ENCODE measurements at regions not wholly inside any gene's neighbourhood (a gene's known extent, or its start where the extent isn't known, plus 50 kb on each side); places are given as distances from the start of the nearest gene placed in this dataset.

DNA sequence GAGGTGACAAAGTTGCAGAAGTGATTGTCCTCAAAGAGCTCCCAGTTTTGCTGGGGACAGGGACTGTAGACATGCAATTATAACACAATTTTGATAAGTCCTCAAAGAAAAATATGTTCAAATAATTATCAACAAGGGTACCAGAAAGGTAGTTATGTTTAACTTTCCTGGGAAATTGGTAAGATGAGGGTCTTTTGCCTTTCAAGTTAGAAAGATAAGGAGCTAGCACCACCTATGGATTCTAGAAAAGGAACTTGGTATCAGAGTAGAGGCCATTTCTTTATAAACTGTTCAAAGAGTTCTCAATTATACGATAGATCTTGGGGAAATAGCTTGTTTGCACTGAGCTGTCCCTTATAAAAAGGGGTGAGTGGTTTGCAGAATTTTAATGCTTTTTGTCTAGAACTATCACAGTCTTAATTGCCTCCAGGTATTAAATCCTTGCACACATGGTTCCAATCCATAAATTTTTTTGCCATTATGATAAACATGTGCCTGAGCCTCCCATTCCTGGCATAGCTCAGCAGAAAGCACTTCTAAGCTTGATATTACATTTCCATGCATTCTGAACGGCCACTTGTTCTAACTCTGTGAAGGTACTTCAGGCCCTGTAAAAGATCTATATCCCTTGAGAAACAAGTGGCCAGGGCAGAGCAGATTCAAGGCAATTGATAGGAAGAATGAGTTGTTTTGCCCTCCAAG is 247.5 kb upstream of the LRIG1 start:
- intact Hi-C loops (cut with micrococcal nuclease): no loop called here
- no peak overlapping the region for H3K27ac ChIP-seq (ENCODE audit: extremely low read depth, low read depth, low read length)
- DNase-seq (ENCODE audit: extremely low read depth in 1 of 4, low spot score in 3 of 4): no peak
- no peak overlapping the region for H2AFZ ChIP-seq (ENCODE audit: low read depth, low read length)
- WGBS (ENCODE audit: insufficient coverage, low coverage, missing lambda C conversion rate): 0% methylated on average over 2 of the region's 2 CpGs
- TF ChIP-seq RAD21 (CRISPR knock-in tag; conservative IDR thresholded peaks at IDR 0.05 in 1 of 2, IDR thresholded peaks at IDR 0.05 in 1 of 2) (0 out of 4 replicates have a peak, but pooled peaks of 1 of the 2 experiments have one; percentile 3), ZNF134 (CRISPR knock-in tag; conservative IDR thresholded peaks at IDR 0.05) (no peak)
- H3K27me3 ChIP-seq (ENCODE audit: control insufficient read depth in 2 of 2, insufficient read depth in 2 of 2, low read length in 2 of 2): no peaks in the 10 kb centered on the region
- H3K4me1 ChIP-seq (replicated peaks in 1 of 2; ENCODE audit: control insufficient read depth in 2 of 2, insufficient read depth in 2 of 2, low read length in 2 of 2): no peaks in the 10 kb centered on the region
- in situ Hi-C loops (cut with MboI): no loop called here
- POLR2A ChIA-PET: no interaction called here
- no peak for ATAC-seq
- no peak overlapping the region for H3K4me2 ChIP-seq (ENCODE audit: insufficient read depth, low read length)
- BruUV-seq (replicated peaks): no TSS peak
- no peak overlapping the region for H3K9ac ChIP-seq (ENCODE audit: insufficient read depth in 1 of 2, low read depth in 2 of 2, low read length in 2 of 2)
- no peak for FAIRE-seq
- no peaks in the 10 kb centered on the region for H3K9me1 ChIP-seq (ENCODE audit: control insufficient read depth, insufficient read depth, low read length)
- H4K20me1 ChIP-seq (replicated peaks; ENCODE audit: control insufficient read depth, insufficient read depth, low read length): no peaks in the 10 kb centered on the region
- no peaks in the 10 kb centered on the region for H3K79me2 ChIP-seq (ENCODE audit: control insufficient read depth, insufficient read depth, low read length)
- H3K9me3 ChIP-seq (replicated peaks; ENCODE audit: control insufficient read depth, insufficient read depth, low read depth, low read length): no peaks in the 10 kb centered on the region
- H3K36me3 ChIP-seq (ENCODE audit: control insufficient read depth, insufficient read depth, low read length): no peaks in the 10 kb centered on the region
- CTCF ChIA-PET (ENCODE audit: low intra/inter-chr PET ratio): no interaction called here
- no peak overlapping the region for H3K4me3 ChIP-seq

DNA sequence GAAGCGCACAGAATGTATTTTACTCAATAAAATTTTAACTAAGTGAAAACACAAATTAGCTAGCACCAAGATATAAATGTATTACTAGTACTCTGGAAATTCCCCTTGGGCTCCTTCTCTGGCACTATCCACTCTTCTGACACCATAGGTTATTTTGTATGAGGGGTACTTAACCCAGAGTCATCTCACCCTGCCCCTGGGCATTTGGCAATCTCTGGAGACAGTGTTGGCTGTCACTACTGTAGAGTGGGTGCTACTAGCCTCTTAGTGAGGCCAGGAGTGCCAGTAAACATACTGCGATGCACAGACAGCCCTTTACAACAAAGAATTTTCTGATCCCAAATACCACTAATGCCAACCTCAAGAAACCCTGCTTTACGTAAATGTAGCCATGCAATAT is 246.3 kb upstream of the KBTBD8 start:
- ATAC-seq (no peak), DNase-seq (ENCODE audit: extremely low read depth in 1 of 4, low spot score in 3 of 4) (no peak), FAIRE-seq (no peak)
- H3K27ac ChIP-seq (ENCODE audit: extremely low read depth, low read depth, low read length): no peak overlapping the region
- no peaks in the 10 kb centered on the region for H3K79me2 ChIP-seq (ENCODE audit: control insufficient read depth, insufficient read depth, low read length)
- in situ Hi-C loops (cut with MboI) (no loop called here), intact Hi-C loops (cut with micrococcal nuclease) (no loop called here)
- no peaks in the 10 kb centered on the region for H4K20me1 ChIP-seq (replicated peaks; ENCODE audit: control insufficient read depth, insufficient read depth, low read length)
- WGBS (ENCODE audit: insufficient coverage, low coverage, missing lambda C conversion rate): 3% methylated on average over 3 of the region's 3 CpGs
- H3K4me2 ChIP-seq (ENCODE audit: insufficient read depth, low read length): no peak overlapping the region
- no peaks in the 10 kb centered on the region for H3K9me1 ChIP-seq (ENCODE audit: control insufficient read depth, insufficient read depth, low read length)
- ChIA-PET POLR2A (no interaction called here), CTCF (ENCODE audit: low intra/inter-chr PET ratio) (no interaction called here)
- no TSS peak for BruUV-seq (replicated peaks)
- H3K4me3 ChIP-seq: no peak overlapping the region
- TF ChIP-seq MYNN (IDR thresholded peaks at IDR 0.05): no peak
- no peak for TF ChIP-seq MYNN (CRISPR knock-in tag; IDR thresholded peaks at IDR 0.05)
- TF ChIP-seq GTF2A2 (tag; IDR thresholded peaks at IDR 0.05): no peak
- TF ChIP-seq, protein P1, sequence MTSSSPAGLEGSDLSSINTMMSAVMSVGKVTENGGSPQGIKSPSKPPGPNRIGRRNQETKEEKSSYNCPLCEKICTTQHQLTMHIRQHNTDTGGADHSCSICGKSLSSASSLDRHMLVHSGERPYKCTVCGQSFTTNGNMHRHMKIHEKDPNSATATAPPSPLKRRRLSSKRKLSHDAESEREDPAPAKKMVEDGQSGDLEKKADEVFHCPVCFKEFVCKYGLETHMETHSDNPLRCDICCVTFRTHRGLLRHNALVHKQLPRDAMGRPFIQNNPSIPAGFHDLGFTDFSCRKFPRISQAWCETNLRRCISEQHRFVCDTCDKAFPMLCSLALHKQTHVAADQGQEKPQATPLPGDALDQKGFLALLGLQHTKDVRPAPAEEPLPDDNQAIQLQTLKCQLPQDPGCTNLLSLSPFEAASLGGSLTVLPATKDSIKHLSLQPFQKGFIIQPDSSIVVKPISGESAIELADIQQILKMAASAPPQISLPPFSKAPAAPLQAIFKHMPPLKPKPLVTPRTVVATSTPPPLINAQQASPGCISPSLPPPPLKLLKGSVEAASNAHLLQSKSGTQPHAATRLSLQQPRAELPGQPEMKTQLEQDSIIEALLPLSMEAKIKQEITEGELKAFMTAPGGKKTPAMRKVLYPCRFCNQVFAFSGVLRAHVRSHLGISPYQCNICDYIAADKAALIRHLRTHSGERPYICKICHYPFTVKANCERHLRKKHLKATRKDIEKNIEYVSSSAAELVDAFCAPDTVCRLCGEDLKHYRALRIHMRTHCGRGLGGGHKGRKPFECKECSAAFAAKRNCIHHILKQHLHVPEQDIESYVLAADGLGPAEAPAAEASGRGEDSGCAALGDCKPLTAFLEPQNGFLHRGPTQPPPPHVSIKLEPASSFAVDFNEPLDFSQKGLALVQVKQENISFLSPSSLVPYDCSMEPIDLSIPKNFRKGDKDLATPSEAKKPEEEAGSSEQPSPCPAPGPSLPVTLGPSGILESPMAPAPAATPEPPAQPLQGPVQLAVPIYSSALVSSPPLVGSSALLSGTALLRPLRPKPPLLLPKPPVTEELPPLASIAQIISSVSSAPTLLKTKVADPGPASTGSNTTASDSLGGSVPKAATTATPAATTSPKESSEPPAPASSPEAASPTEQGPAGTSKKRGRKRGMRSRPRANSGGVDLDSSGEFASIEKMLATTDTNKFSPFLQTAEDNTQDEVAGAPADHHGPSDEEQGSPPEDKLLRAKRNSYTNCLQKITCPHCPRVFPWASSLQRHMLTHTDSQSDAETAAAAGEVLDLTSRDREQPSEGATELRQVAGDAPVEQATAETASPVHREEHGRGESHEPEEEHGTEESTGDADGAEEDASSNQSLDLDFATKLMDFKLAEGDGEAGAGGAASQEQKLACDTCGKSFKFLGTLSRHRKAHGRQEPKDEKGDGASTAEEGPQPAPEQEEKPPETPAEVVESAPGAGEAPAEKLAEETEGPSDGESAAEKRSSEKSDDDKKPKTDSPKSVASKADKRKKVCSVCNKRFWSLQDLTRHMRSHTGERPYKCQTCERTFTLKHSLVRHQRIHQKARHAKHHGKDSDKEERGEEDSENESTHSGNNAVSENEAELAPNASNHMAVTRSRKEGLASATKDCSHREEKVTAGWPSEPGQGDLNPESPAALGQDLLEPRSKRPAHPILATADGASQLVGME (CRISPR knock-in tag; IDR thresholded peaks at IDR 0.05): no peak
- H3K27me3 ChIP-seq (ENCODE audit: control insufficient read depth in 2 of 2, insufficient read depth in 2 of 2, low read length in 2 of 2): no peaks in the 10 kb centered on the region
- no peak overlapping the region for H3K9ac ChIP-seq (ENCODE audit: insufficient read depth in 1 of 2, low read depth in 2 of 2, low read length in 2 of 2)
- no peaks in the 10 kb centered on the region for H3K4me1 ChIP-seq (replicated peaks in 1 of 2; ENCODE audit: control insufficient read depth in 2 of 2, insufficient read depth in 2 of 2, low read length in 2 of 2)
- no peaks in the 10 kb centered on the region for H3K9me3 ChIP-seq (replicated peaks; ENCODE audit: control insufficient read depth, insufficient read depth, low read depth, low read length)
- no peak overlapping the region for H2AFZ ChIP-seq (ENCODE audit: low read depth, low read length)
- H3K36me3 ChIP-seq (ENCODE audit: control insufficient read depth, insufficient read depth, low read length): no peaks in the 10 kb centered on the region
